VCaP (cell line): ENCODE measurements at regions not wholly inside any gene's neighbourhood (a gene's known extent, or its start where the extent isn't known, plus 50 kb on each side); places are given as distances from the start of the nearest gene placed in this dataset.

Experiments
- H3K27ac ChIP-seq: fragments of 450-650 bp; 2 replicates; pipeline ENCODE4 v1.5.1; 2017
- TF ChIP-seq, protein P1 (sequence below): fragments of 450-650 bp; conservative IDR thresholded peaks from 2 replicates; pipeline ENCODE4 v1.5.1; 2017; ENCODE audit warnings: mild to moderate bottlenecking, moderate library complexity

DNA sequence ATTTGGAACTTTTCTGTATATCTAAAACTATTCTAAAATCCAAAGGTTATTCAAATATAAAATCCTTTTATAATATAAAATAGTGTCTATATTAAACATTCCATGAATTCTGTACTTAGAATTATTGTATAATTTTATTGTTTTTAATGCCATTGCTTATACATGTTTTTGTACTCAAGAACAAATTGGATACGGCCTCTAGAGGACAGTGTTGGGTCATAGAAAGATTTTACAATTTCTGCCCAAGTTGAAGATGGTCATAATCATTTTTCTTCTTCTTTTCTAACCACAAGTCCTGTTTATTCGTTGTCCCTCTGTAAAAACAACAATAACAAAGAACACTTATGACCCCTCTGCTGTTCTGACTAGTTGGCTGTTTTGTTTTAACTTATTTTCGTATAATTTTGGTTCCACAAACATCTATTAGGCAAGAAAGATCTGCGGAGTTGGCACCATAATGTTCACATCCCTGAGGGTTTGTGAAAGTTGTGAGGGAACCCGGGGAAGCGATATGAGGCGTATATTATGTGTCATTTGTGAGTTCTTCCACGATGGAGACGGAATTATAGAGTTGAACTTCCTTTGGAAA lies 75.7 kb upstream of the KIF26B start:
- H3K27ac ChIP-seq: no peak overlapping the region
- TF ChIP-seq, protein P1, sequence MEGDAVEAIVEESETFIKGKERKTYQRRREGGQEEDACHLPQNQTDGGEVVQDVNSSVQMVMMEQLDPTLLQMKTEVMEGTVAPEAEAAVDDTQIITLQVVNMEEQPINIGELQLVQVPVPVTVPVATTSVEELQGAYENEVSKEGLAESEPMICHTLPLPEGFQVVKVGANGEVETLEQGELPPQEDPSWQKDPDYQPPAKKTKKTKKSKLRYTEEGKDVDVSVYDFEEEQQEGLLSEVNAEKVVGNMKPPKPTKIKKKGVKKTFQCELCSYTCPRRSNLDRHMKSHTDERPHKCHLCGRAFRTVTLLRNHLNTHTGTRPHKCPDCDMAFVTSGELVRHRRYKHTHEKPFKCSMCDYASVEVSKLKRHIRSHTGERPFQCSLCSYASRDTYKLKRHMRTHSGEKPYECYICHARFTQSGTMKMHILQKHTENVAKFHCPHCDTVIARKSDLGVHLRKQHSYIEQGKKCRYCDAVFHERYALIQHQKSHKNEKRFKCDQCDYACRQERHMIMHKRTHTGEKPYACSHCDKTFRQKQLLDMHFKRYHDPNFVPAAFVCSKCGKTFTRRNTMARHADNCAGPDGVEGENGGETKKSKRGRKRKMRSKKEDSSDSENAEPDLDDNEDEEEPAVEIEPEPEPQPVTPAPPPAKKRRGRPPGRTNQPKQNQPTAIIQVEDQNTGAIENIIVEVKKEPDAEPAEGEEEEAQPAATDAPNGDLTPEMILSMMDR: peak; percentile 95

DNA sequence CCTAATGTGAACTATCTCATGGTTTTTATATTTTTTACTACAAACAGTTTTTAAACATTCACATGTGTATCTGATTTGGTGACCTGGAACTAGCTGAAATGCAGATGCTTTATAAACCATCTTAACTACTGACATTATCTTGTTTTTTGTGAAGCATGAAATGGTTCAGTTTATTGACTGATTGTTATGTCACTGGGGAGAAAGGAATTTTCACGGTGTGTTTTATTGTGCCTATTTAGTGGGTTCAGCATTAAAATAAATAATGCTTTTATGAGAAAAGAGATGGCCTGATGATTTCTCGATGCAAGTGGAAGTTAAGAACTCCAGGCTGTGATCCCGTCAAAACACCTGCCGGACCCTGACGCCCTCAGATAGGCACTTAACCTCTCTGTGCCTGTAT lies 79.9 kb upstream of the KIF26B start:
- H3K27ac ChIP-seq: no peak overlapping the region
- TF ChIP-seq, protein P1: no peak

GRCh38 chr1:245074232-245074747 lies 80.5 kb upstream of the KIF26B start:
- TF ChIP-seq, protein P1: no peak
- H3K27ac ChIP-seq: no peak overlapping the region

GRCh38 chr1:245070836-245071615 lies 83.8 kb upstream of the KIF26B start:
- TF ChIP-seq, protein P1: no peak
- H3K27ac ChIP-seq: no peak overlapping the region

- TF ChIP-seq, protein P1: no peak
- H3K27ac ChIP-seq: no peak overlapping the region
These were observed 87.5 kb upstream of the KIF26B start for GRCh38 chr1:245067257-245067656.

- TF ChIP-seq, protein P1: no peak
- H3K27ac ChIP-seq: no peak overlapping the region; the same call in 1 of the 2 replicates
These were observed 92.0 kb upstream of the KIF26B start for GRCh38 chr1:245062741-245063305.

DNA sequence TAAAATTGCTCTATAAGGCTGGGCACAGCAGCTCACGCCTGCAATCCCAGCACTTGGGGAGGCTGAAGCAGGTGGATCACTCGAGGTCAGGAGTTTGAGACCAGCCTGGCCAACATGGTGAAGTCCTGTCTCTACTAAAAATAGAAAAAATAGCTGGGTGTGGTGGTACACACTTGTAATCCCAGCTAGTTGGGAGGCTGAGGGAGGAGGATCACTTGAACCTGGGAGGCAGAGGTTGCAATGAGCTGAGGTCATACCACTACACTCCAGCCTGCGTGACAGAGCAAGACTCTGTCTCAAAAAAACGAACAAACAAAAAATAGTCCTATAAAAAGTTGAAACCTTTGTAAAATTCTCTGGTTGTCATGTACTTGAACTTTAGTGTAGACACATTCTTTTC lies 93.0 kb upstream of the KIF26B start:
- H3K27ac ChIP-seq: peak overlapping the region; percentile 90
